Body of pancreas (tissue), 4 donors: ENCODE measurements at regions not wholly inside any gene's neighbourhood (a gene's known extent, or its start where the extent isn't known, plus 50 kb on each side); places are given as distances from the start of the nearest gene placed in this dataset.

Experiments used
- CTCF ChIP-seq, 7 experiments: fragments of 450-650 bp in 4 of 7; fragments of 200-600 bp in 3 of 7; sonication (generic) in 3 of 7; IDR thresholded peaks; one replicate each; pipeline ENCODE4 v1.5.1; 2016 to 2019; ENCODE audit warnings: antibody characterized with exemption in 7 of 7
- POLR2A ChIP-seq, 3 donors: fragments of 450-650 bp; IDR thresholded peaks; one replicate each; pipeline ENCODE4 v1.6.1; 2016; ENCODE audit warnings: antibody characterized with exemption in 3 of 3, mild to moderate bottlenecking in 2 of 3

- TF ChIP-seq CTCF (IDR thresholded peaks at IDR 0.05) (no peak), POLR2A (IDR thresholded peaks at IDR 0.05) (no peak)
Observed at GRCh38 chr13:40080676-40081075, 425.2 kb downstream of the COG6 start.
